ENCODE measurements at regions not wholly inside any gene's neighbourhood (a gene's known extent, or its start where the extent isn't known, plus 50 kb on each side); places are given as distances from the start of the nearest gene placed in this dataset.

DNA sequence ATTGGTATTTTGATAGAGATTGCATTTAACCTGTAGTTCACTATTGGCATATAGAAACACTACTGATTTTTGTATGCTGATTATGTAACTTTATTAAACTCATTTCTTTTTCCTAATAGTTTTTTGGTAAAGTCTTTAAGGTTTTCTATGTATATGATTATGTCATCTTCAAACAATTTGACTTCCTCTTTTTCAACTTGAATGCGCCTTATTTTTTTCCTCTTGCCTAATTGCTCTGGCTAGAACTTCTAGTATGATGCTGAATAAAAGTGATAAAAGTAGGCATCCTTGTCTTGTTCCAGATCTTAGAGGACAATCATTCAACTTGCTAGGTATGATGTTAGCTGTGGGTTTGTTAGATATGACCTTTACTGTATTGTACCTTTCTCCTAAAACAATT, 1034.9 kb downstream of the PCDH9 start:
- H3K9me3 ChIP-seq (ENCODE audit: control insufficient read depth, insufficient read depth, low read length) = no peaks in the 10 kb centered on the region
- H4K5ac ChIP-seq (ENCODE audit: low read depth, low read length) = no peak overlapping the region
- no peak overlapping the region for H3K4me3 ChIP-seq (ENCODE audit: insufficient read depth, low read depth, low read length)
- TF ChIP-seq CEBPB (IDR thresholded peaks at IDR 0.05; ENCODE audit: low read depth, low read length) (no peak), POLR2A (IDR thresholded peaks at IDR 0.05; ENCODE audit: low read depth, low read length) (no peak), SMC3 (IDR thresholded peaks at IDR 0.05; ENCODE audit: low read depth, low read length) (no peak), CHD1 (IDR thresholded peaks at IDR 0.05; ENCODE audit: low read depth, low read length) (no peak), NFE2L2 (IDR thresholded peaks at IDR 0.05; ENCODE audit: low read depth, low read length) (no peak), RCOR1 (IDR thresholded peaks at IDR 0.05; ENCODE audit: insufficient replicate concordance, low read length) (no peak), FOS (IDR thresholded peaks at IDR 0.05; ENCODE audit: low read depth, low read length) (no peak), MXI1 (IDR thresholded peaks at IDR 0.05; ENCODE audit: borderline replicate concordance, low read depth, low read length) (no peak), BHLHE40 (IDR thresholded peaks at IDR 0.05; ENCODE audit: low read depth, low read length) (no peak), RFX5 (IDR thresholded peaks at IDR 0.05; ENCODE audit: low read depth, low read length) (no peak), MAFK (IDR thresholded peaks at IDR 0.05; ENCODE audit: low read depth, low read length) (no peak), RAD21 (IDR thresholded peaks at IDR 0.05; ENCODE audit: low read length) (no peak)
- TF ChIP-seq, protein P1, sequence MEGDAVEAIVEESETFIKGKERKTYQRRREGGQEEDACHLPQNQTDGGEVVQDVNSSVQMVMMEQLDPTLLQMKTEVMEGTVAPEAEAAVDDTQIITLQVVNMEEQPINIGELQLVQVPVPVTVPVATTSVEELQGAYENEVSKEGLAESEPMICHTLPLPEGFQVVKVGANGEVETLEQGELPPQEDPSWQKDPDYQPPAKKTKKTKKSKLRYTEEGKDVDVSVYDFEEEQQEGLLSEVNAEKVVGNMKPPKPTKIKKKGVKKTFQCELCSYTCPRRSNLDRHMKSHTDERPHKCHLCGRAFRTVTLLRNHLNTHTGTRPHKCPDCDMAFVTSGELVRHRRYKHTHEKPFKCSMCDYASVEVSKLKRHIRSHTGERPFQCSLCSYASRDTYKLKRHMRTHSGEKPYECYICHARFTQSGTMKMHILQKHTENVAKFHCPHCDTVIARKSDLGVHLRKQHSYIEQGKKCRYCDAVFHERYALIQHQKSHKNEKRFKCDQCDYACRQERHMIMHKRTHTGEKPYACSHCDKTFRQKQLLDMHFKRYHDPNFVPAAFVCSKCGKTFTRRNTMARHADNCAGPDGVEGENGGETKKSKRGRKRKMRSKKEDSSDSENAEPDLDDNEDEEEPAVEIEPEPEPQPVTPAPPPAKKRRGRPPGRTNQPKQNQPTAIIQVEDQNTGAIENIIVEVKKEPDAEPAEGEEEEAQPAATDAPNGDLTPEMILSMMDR (conservative IDR thresholded peaks at IDR 0.05; ENCODE audit: low read depth, low read length) = no peak
- TF ChIP-seq, protein P2, sequence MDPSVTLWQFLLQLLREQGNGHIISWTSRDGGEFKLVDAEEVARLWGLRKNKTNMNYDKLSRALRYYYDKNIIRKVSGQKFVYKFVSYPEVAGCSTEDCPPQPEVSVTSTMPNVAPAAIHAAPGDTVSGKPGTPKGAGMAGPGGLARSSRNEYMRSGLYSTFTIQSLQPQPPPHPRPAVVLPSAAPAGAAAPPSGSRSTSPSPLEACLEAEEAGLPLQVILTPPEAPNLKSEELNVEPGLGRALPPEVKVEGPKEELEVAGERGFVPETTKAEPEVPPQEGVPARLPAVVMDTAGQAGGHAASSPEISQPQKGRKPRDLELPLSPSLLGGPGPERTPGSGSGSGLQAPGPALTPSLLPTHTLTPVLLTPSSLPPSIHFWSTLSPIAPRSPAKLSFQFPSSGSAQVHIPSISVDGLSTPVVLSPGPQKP (IDR thresholded peaks at IDR 0.05; ENCODE audit: borderline replicate concordance, low read depth, low read length) = no peak
- H2AFZ ChIP-seq (replicated peaks; ENCODE audit: low read length, poor library complexity) = no peak overlapping the region
- no peak overlapping the region for H3K27ac ChIP-seq (ENCODE audit: insufficient read depth, low read length)
- no peak overlapping the region for H4K8ac ChIP-seq (ENCODE audit: low read depth in 2 of 2, low read length in 2 of 2)
- ChIA-PET POLR2A (ENCODE audit: unreplicated experiment) (no interaction called here), CTCF (no interaction called here)
- no peak overlapping the region for H3K4me2 ChIP-seq (ENCODE audit: low read depth, low read length)
- H2BK15ac ChIP-seq (ENCODE audit: low read depth, low read length) = no peak overlapping the region
- intact Hi-C loops (cut with micrococcal nuclease) = no loop called here
- no peak overlapping the region for H2BK20ac ChIP-seq (ENCODE audit: low read depth, low read length)
- in situ Hi-C loops (cut with MboI; ENCODE audit: low sequenced_read_pairs) = no loop called here
- no peak overlapping the region for H3K14ac ChIP-seq (replicated peaks; ENCODE audit: low read depth, low read length)
- DNase-seq (no peak), ATAC-seq (ENCODE audit: low read depth) (no peak)
- H3K4ac ChIP-seq (ENCODE audit: low read depth, low read length) = no peak overlapping the region
- no peak overlapping the region for H2BK120ac ChIP-seq (ENCODE audit: low read depth, low read length)
- BruUV-seq (replicated peaks) = no TSS peak
- no CpG with 5 or more reads among the region's 1 CpG for WGBS, 2 experiments (ENCODE audit: extremely low coverage in 2 of 2, insufficient read length in 1 of 2)
- H3K23ac ChIP-seq (ENCODE audit: low read depth, low read length) = no peak overlapping the region
- H4K20me1 ChIP-seq (ENCODE audit: insufficient read depth, low read length) = no peaks in the 10 kb centered on the region
- no peak overlapping the region for H2AK9ac ChIP-seq (replicated peaks; ENCODE audit: low read depth, low read length, poor library complexity)
- no peaks in the 10 kb centered on the region for H3K9me1 ChIP-seq (ENCODE audit: insufficient read depth, low read length)
- H3K56ac ChIP-seq (ENCODE audit: extremely low read depth, insufficient read depth, low read length) = no peak overlapping the region
- H3K4me1 ChIP-seq (ENCODE audit: control insufficient read depth, insufficient read depth, low read length) = no peaks in the 10 kb centered on the region
- H3K18ac ChIP-seq (ENCODE audit: low read depth, low read length) = no peak overlapping the region
- H3K27me3 ChIP-seq (ENCODE audit: control insufficient read depth, insufficient read depth, low read length) = no peaks in the 10 kb centered on the region
- H3K36me3 ChIP-seq (ENCODE audit: control insufficient read depth, insufficient read depth, low read length) = no peaks in the 10 kb centered on the region
- no peak overlapping the region for H2BK5ac ChIP-seq (ENCODE audit: low read depth, low read length, poor library complexity, severe bottlenecking)
- no peak overlapping the region for H3K9ac ChIP-seq (ENCODE audit: low read depth, low read length)
- dilution Hi-C loops (cut with HindIII; ENCODE audit: low sequenced_read_pairs, unreplicated experiment) = no loop called here
- H3K79me1 ChIP-seq (ENCODE audit: low read depth in 1 of 2, low read length in 2 of 2) = no peaks in the 10 kb centered on the region
- H4K91ac ChIP-seq (ENCODE audit: insufficient read depth, low read depth, low read length) = no peak overlapping the region
- H2AK5ac ChIP-seq (ENCODE audit: low read depth, low read length) = no peak overlapping the region
